HepG2 (cell line): ENCODE measurements at regions not wholly inside any gene's neighbourhood (a gene's known extent, or its start where the extent isn't known, plus 50 kb on each side); places are given as distances from the start of the nearest gene placed in this dataset.

Experiments
- ATAC-seq: fragments of 200-7000 bp; cut with Tn5 transposase; 3 replicates; pipeline ENCODE4 v1.9.1; 2020; ENCODE audit warnings: mild to moderate bottlenecking, moderate library complexity
- BruUV-seq: library from RNA; stranded (reverse); fragments of 400-500 nt; replicated peaks from 2 replicates; lab custom pipeline; 2021; lab: Mats Ljungman, UMichigan
- CTCF ChIA-PET: fragments of 300-600 bp; formaldehyde crosslinking; extraction: SDS; loops from one replicate; lab custom pipeline; 2021; ENCODE audit warnings: low total read pairs, inconsistent platforms, low intra/inter-chr PET ratio; lab: Yijun Ruan, JAX
- POLR2A ChIA-PET: fragments of 350-600 bp; sonication (Branson Sonifier 250); formaldehyde crosslinking; loops from one replicate; lab custom pipeline; 2020; ENCODE audit warnings: antibody characterized with exemption, inconsistent platforms; lab: Yijun Ruan, JAX
- DNase-seq: peaks from one replicate; pipeline ENCODE4 v3.0.0-alpha.2; 2015; ENCODE audit warnings: low spot score
- FAIRE-seq: peaks from 3 replicates; lab custom pipeline; 2011; peaks lifted over from hg19 to GRCh38; lab: Jason Lieb, UNC
- H2AFZ ChIP-seq: one replicate; pipeline ENCODE4 v1.6.1; 2011; ENCODE audit warnings: low read length, inconsistent platforms
- H3K27ac ChIP-seq: fragments of 300-600 bp; 3 replicates; pipeline ENCODE4 v1.8.0; 2011; ENCODE audit warnings: mixed run types, mild to moderate bottlenecking, mixed read lengths, low read length, inconsistent platforms; ENCODE audit not compliant: insufficient read depth; ENCODE audit errors: extremely low read length
- H3K27me3 ChIP-seq, 2 experiments: fragments of 200-600 bp in 1 of 2; 2 replicates in 1 of 2; 3 replicates in 1 of 2; pipeline versions ENCODE4 v1.6.0 to v1.8.0; 2011; ENCODE audit warnings: low read length in 2 of 2, mild to moderate bottlenecking in 2 of 2, moderate library complexity in 2 of 2, inconsistent platforms in 1 of 2; ENCODE audit not compliant: insufficient read depth in 2 of 2, control insufficient read depth in 1 of 2
- H3K36me3 ChIP-seq, 2 experiments: fragments of 200-600 bp in 1 of 2; replicated peaks in 1 of 2; 2 replicates in 1 of 2; 3 replicates in 1 of 2; pipeline versions ENCODE4 v1.5.1 to v1.8.0; 2011; ENCODE audit warnings: low read length in 2 of 2, inconsistent platforms in 1 of 2; ENCODE audit not compliant: insufficient read depth in 2 of 2, control insufficient read depth in 1 of 2
- H3K4me1 ChIP-seq: 2 replicates; pipeline ENCODE4 v1.5.1; 2012; ENCODE audit warnings: low read length, inconsistent platforms; ENCODE audit not compliant: insufficient read depth
- H3K4me2 ChIP-seq: 2 replicates; pipeline ENCODE4 v1.6.0; 2011; ENCODE audit warnings: low read depth, low read length, inconsistent platforms
- H3K4me3 ChIP-seq, 3 experiments: fragments of 200-600 bp in 1 of 3; sonication (generic), shearing (Covaris generic) in 1 of 3; replicated peaks in 1 of 3; 2 replicates each; pipeline ENCODE4 v1.5.1; 2011 to 2016; ENCODE audit warnings: low read length in 3 of 3, inconsistent platforms in 2 of 3, low read depth in 2 of 3, mild to moderate bottlenecking in 2 of 3, control low read depth in 1 of 3, mixed read lengths in 1 of 3; ENCODE audit not compliant: insufficient read depth in 1 of 3
- H3K79me2 ChIP-seq: one replicate; pipeline ENCODE4 v1.6.1; 2011; ENCODE audit warnings: low read length, inconsistent platforms; ENCODE audit not compliant: insufficient read depth
- H3K9ac ChIP-seq: 2 replicates; pipeline ENCODE4 v1.6.0; 2011; ENCODE audit warnings: mild to moderate bottlenecking, low read depth, low read length, inconsistent platforms; ENCODE audit not compliant: insufficient read depth
- H3K9me3 ChIP-seq: 2 replicates; pipeline ENCODE4 v1.5.1; 2012; ENCODE audit warnings: mild to moderate bottlenecking, low read length
- H4K20me1 ChIP-seq: 2 replicates; pipeline ENCODE4 v1.6.0; 2011; ENCODE audit warnings: inconsistent platforms, mild to moderate bottlenecking, low read length, moderate library complexity; ENCODE audit not compliant: insufficient read depth
- BCL6 ChIP-seq: IDR thresholded peaks from 2 replicates; pipeline ENCODE4 v1.6.1; 2016; ENCODE audit warnings: missing genetic modification reagents, missing compliant biosample characterization
- EHMT2 ChIP-seq: fragments of 200-600 bp; sonication (generic); IDR thresholded peaks from 2 replicates; pipeline ENCODE4 v1.7.0; 2017; ENCODE audit warnings: antibody characterized with exemption, low read depth, low read length, borderline replicate concordance
- IRF2 ChIP-seq: IDR thresholded peaks from 2 replicates; pipeline ENCODE4 v1.6.1; 2018; ENCODE audit warnings: missing genetic modification reagents, missing compliant biosample characterization
- MXI1 ChIP-seq: IDR thresholded peaks from 3 replicates; pipeline ENCODE4 v1.6.1; 2012; ENCODE audit warnings: low read depth, low read length, inconsistent platforms, borderline replicate concordance
- SAFB2 ChIP-seq: sonication (generic); formaldehyde crosslinking; IDR thresholded peaks from 2 replicates; pipeline ENCODE4 v1.5.1; 2020; ENCODE audit warnings: missing genetic modification reagents, low read depth, mild to moderate bottlenecking, borderline replicate concordance
- SIX1 ChIP-seq: sonication (generic); formaldehyde crosslinking; IDR thresholded peaks from 2 replicates; pipeline ENCODE4 v1.4.0; 2020; ENCODE audit warnings: missing genetic modification reagents, borderline replicate concordance
- SNRNP70 ChIP-seq: fragments of 200-400 bp; formaldehyde crosslinking; IDR thresholded peaks from 2 replicates; pipeline ENCODE4 v1.6.1; 2017; ENCODE audit warnings: mild to moderate bottlenecking, low read depth, low read length, moderate library complexity
- TCF12 ChIP-seq, 2 experiments: fragments of 450-650 bp in 1 of 2; sonication (generic) in 1 of 2; formaldehyde crosslinking in 1 of 2; IDR thresholded peaks; 2 replicates each; pipeline versions ENCODE4 v1.6.1 to v1.8.0; 2017 to 2022; ENCODE audit warnings: antibody characterized with exemption in 1 of 2, mild to moderate bottlenecking in 1 of 2, missing genetic modification reagents in 1 of 2, moderate library complexity in 1 of 2
- ZNF441 ChIP-seq: sonication (generic); formaldehyde crosslinking; IDR thresholded peaks from 2 replicates; pipeline ENCODE4 v1.7.0; 2021; ENCODE audit warnings: missing genetic modification reagents, borderline replicate concordance
- WGBS: methylation state at CpG from one replicate; pipeline ENCODE4 v1.1.6; 2017; ENCODE audit warnings: low lambda C conversion rate; 5-methylcytosine and 5-hydroxymethylcytosine counted together
- in situ Hi-C: cut with HindIII; loops from 2 replicates; pipeline ENCODE4 v1.10.0; 2017; ENCODE audit warnings: low pct_unique_long_range_greater_than_20kb; ENCODE audit not compliant: extremely low pct_ligation_motif_present
- intact Hi-C: fragments of 100-400 bp; cut with micrococcal nuclease; formaldehyde crosslinking; loops from one replicate; pipeline ENCODE4 v1.10.0; 2022; ENCODE audit not compliant: unreplicated experiment
- TF ChIP-seq, protein P1 (sequence below): sonication (generic); formaldehyde crosslinking; IDR thresholded peaks from 2 replicates; pipeline ENCODE4 v1.4.0; 2020; ENCODE audit warnings: mild to moderate bottlenecking, missing genetic modification reagents

DNA sequence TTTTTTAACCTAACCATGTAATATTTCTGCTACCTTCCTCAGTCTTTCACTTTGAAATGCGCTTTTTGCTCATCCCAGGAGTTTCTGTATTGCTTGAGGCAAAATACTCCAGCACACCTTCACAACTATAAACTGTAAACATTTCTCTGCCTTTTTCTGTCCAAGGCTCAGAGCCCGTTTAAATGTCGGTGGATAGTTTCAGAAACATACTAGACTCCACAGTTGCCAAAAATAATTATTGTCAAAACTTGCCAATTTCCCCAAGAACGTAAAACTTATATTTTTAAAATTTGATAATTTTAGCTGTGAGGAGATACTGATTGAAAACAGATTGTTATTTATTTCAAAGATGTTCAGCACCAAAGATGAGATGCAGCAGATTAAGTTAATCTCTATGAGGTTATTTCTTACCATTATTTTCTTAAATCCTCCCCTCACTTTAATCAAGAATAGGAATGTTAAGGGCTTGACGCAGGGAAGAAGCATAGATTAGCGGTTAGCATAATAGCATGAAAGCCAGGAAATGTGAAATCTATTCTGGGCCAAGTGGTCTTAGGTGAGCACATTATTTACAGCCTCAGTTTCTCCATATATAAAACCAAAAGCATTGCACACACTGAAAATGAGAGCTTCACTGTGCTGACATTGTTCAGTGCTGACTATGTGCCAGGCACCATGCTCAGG lies 91.5 kb upstream of the ESRRG start:
- no peak overlapping the region for H3K4me3 ChIP-seq
- no peaks in the 10 kb centered on the region for H3K4me1 ChIP-seq
- in situ Hi-C loops (no loop called here), intact Hi-C loops (no loop called here)
- H3K27me3 ChIP-seq, result no peaks in the 10 kb centered on the region
- no peak overlapping the region for H3K27ac ChIP-seq
- WGBS, result 22% methylated on average over 6 of the region's 6 CpGs
- TF ChIP-seq SIX1 (no peak), TCF12 (IDR thresholded peaks at IDR 0.05) (no peak), TCF12 (CRISPR knock-in tag; IDR thresholded peaks at IDR 0.05) (no peak), ZNF441 (CRISPR knock-in tag) (no peak), SNRNP70 (no peak), EHMT2 (no peak), IRF2 (no peak), BCL6 (CRISPR knock-in tag) (no peak), MXI1 (no peak), SAFB2 (CRISPR knock-in tag) (no peak)
- TF ChIP-seq, protein P1, sequence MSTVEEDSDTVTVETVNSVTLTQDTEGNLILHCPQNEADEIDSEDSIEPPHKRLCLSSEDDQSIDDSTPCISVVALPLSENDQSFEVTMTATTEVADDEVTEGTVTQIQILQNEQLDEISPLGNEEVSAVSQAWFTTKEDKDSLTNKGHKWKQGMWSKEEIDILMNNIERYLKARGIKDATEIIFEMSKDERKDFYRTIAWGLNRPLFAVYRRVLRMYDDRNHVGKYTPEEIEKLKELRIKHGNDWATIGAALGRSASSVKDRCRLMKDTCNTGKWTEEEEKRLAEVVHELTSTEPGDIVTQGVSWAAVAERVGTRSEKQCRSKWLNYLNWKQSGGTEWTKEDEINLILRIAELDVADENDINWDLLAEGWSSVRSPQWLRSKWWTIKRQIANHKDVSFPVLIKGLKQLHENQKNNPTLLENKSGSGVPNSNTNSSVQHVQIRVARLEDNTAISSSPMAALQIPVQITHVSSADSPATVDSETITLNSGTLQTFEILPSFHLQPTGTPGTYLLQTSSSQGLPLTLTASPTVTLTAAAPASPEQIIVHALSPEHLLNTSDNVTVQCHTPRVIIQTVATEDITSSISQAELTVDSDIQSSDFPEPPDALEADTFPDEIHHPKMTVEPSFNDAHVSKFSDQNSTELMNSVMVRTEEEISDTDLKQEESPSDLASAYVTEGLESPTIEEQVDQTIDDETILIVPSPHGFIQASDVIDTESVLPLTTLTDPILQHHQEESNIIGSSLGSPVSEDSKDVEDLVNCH (CRISPR knock-in tag), result no peak
- H3K9me3 ChIP-seq, result no peaks in the 10 kb centered on the region
- FAIRE-seq (no peak), DNase-seq (no peak), ATAC-seq (no peak)
- no peak overlapping the region for H3K9ac ChIP-seq
- no peak overlapping the region for H3K4me2 ChIP-seq
- H3K79me2 ChIP-seq, result no peaks in the 10 kb centered on the region
- H3K36me3 ChIP-seq, result no peaks in the 10 kb centered on the region
- H2AFZ ChIP-seq, result no peak overlapping the region
- BruUV-seq, result no TSS peak
- ChIA-PET CTCF (no interaction called here), POLR2A (no interaction called here)
- H4K20me1 ChIP-seq, result no peaks in the 10 kb centered on the region
